Stimulated activated CD8-positive, alpha-beta memory T cell treated with anti-CD3 and anti-CD28 coated beads, Interleukin-7, amount 100 ng/mL, for 4 hours (primary cell): ENCODE measurements at regions not wholly inside any gene's neighbourhood (a gene's known extent, or its start where the extent isn't known, plus 50 kb on each side); places are given as distances from the start of the nearest gene placed in this dataset.

Source experiments
- DNase-seq, 2 donors: peaks; one replicate each; pipeline ENCODE4 v3.0.0-alpha.2; 2020; ENCODE audit warnings: low read depth in 2 of 2

GRCh38 chrX:124524852-124525251 lies 178.5 kb downstream of the SH2D1A start:
- no peak for DNase-seq

- no peak for DNase-seq
These were observed 183.4 kb downstream of the SH2D1A start for GRCh38 chrX:124529786-124530185.

GRCh38 chrX:124530803-124531202 lies 184.4 kb downstream of the SH2D1A start:
- DNase-seq: no peak

- DNase-seq: no peak
These were observed 188.2 kb downstream of the SH2D1A start for GRCh38 chrX:124534536-124534935.

- DNase-seq: no peak
These were observed 194.1 kb downstream of the SH2D1A start for GRCh38 chrX:124540474-124540873.

GRCh38 chrX:124548571-124548970 lies 202.2 kb downstream of the SH2D1A start:
- no peak for DNase-seq

- DNase-seq: no peak
These were observed 208.8 kb downstream of the SH2D1A start for GRCh38 chrX:124555036-124555595.

GRCh38 chrX:124557976-124558375 lies 211.6 kb downstream of the SH2D1A start:
- no peak for DNase-seq

GRCh38 chrX:124573468-124573867 lies 227.1 kb downstream of the SH2D1A start:
- DNase-seq: no peak

GRCh38 chrX:124592744-124593143 lies 246.4 kb downstream of the SH2D1A start:
- no peak for DNase-seq

GRCh38 chrX:124594017-124594651 lies 247.8 kb downstream of the SH2D1A start:
- DNase-seq: no peak

GRCh38 chrX:124605511-124605910 lies 259.1 kb downstream of the SH2D1A start:
- no peak for DNase-seq

- no peak for DNase-seq
These were observed 260.4 kb downstream of the SH2D1A start for GRCh38 chrX:124606724-124607123.

GRCh38 chrX:124619710-124620109 lies 273.3 kb downstream of the SH2D1A start:
- no peak for DNase-seq

- no peak for DNase-seq
These were observed 288.0 kb downstream of the SH2D1A start for GRCh38 chrX:124634363-124634762.

GRCh38 chrX:124641737-124642491 lies 295.6 kb downstream of the SH2D1A start:
- no peak for DNase-seq

- DNase-seq: no peak
These were observed 300.0 kb downstream of the SH2D1A start for GRCh38 chrX:124646403-124646802.

- DNase-seq: no peak
These were observed 304.7 kb downstream of the SH2D1A start for GRCh38 chrX:124651031-124651430.

GRCh38 chrX:124665621-124666400 lies 319.4 kb downstream of the SH2D1A start:
- DNase-seq: no peak

GRCh38 chrX:124679199-124679598 lies 332.8 kb downstream of the SH2D1A start:
- no peak for DNase-seq

GRCh38 chrX:124680287-124680686 lies 333.9 kb downstream of the SH2D1A start:
- DNase-seq: no peak

- DNase-seq: no peak
These were observed 344.1 kb downstream of the SH2D1A start for GRCh38 chrX:124690495-124690894.
